ENCODE measurements at regions not wholly inside any gene's neighbourhood (a gene's known extent, or its start where the extent isn't known, plus 50 kb on each side); places are given as distances from the start of the nearest gene placed in this dataset.
A peak's percentile ranks its signal among the peaks of the same experiment; 100 is the strongest.
"Not testable (repeated sequence)": the region's sequence is repeated elsewhere in the genome, so short reads cannot be mapped to it uniquely, and the experiment has no call there.

GRCh38 chr10:43839973-43840372 lies 191.3 kb upstream of the ZNF32 start:
- no peak for FAIRE-seq

- not testable (repeated sequence) for FAIRE-seq
These were observed 186.1 kb upstream of the ZNF32 start for GRCh38 chr10:43834751-43835150.

GRCh38 chr10:43827853-43828252 lies 179.2 kb upstream of the ZNF32 start:
- FAIRE-seq = no peak

- no peak for FAIRE-seq
These were observed 177.3 kb upstream of the ZNF32 start for GRCh38 chr10:43825984-43826383.

GRCh38 chr10:43825421-43825820 lies 176.7 kb upstream of the ZNF32 start:
- no peak for FAIRE-seq

GRCh38 chr10:43824934-43825333 lies 176.3 kb upstream of the ZNF32 start:
- no peak for FAIRE-seq

- FAIRE-seq = peak; percentile 83
These were observed 174.2 kb upstream of the ZNF32 start for GRCh38 chr10:43822631-43823580.

- no peak for FAIRE-seq
These were observed 172.4 kb upstream of the ZNF32 start for GRCh38 chr10:43821103-43821502.

GRCh38 chr10:43820663-43821062 lies 172.0 kb upstream of the ZNF32 start:
- FAIRE-seq = no peak

- FAIRE-seq = no peak
These were observed 171.0 kb upstream of the ZNF32 start for GRCh38 chr10:43819464-43820230.

GRCh38 chr10:43818687-43819086 lies 170.0 kb upstream of the ZNF32 start:
- no peak for FAIRE-seq

GRCh38 chr10:43817368-43817767 lies 168.7 kb upstream of the ZNF32 start:
- FAIRE-seq = no peak

- no peak for FAIRE-seq
These were observed 168.0 kb upstream of the ZNF32 start for GRCh38 chr10:43816351-43817321.

GRCh38 chr10:43815181-43815885 lies 166.7 kb upstream of the ZNF32 start:
- no peak for FAIRE-seq

- FAIRE-seq = no peak
These were observed 166.0 kb upstream of the ZNF32 start for GRCh38 chr10:43814663-43815062.

- no peak for FAIRE-seq
These were observed 163.2 kb upstream of the ZNF32 start for GRCh38 chr10:43811871-43812270.

- FAIRE-seq = no peak
These were observed 160.7 kb upstream of the ZNF32 start for GRCh38 chr10:43809211-43809930.

GRCh38 chr10:43808136-43808535 lies 159.5 kb upstream of the ZNF32 start:
- no peak for FAIRE-seq

GRCh38 chr10:43806831-43807640 lies 158.4 kb upstream of the ZNF32 start:
- no peak for FAIRE-seq

- no peak for FAIRE-seq
These were observed 155.1 kb upstream of the ZNF32 start for GRCh38 chr10:43803791-43804190.

Measured in endometrium (tissue), 2 donors.